HG02840 (cell line): ENCODE measurements at regions not wholly inside any gene's neighbourhood (a gene's known extent, or its start where the extent isn't known, plus 50 kb on each side); places are given as distances from the start of the nearest gene placed in this dataset.

ENCODE experiments used
- ATAC-seq: cut with Tn5 transposase; IDR thresholded peaks from one replicate; pipeline ENCODE4 v1.9.1; 2021; ENCODE audit warnings: mild to moderate bottlenecking, moderate library complexity, moderate number of reproducible peaks; ENCODE audit not compliant: unreplicated experiment, low FRiP score

DNA sequence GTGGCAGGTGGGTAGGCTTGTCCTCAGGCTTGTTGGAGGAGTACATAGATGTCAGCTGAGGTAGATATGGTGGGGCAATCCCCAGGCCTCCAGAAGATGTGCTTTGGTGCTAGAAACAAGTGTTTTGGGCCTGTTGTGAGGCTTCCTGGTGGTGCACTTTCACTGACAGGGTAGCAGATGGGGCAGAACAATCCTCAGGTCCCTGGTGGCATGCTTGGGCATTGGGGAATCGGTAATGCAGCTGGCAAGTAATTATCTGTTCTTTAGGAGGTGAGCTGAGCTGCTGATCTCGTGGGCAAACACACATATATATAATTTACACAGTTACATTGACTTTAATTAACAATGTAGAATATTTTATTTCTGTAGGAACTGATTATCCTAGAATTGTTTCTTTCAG is 458.7 kb downstream of the BMP2 start:
- ATAC-seq: no peak

DNA sequence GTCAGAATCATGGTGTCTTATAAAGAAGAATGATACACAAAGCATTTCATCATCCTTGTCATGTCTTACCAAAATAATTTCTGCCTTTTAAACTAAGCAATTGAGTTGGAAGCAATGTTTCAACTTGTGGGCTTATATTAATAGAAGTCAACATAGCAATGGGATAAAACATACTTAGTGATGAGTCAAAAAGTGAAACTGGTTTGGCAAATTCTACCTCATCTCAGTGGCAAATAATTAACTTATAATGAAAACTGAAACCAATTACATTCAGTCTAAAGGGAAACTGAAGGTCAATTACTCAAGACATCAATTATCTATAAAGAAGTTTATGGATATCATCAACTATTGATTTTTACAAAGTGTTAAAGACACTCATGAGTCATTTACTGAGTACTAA is 463.8 kb downstream of the BMP2 start:
- no peak for ATAC-seq

DNA sequence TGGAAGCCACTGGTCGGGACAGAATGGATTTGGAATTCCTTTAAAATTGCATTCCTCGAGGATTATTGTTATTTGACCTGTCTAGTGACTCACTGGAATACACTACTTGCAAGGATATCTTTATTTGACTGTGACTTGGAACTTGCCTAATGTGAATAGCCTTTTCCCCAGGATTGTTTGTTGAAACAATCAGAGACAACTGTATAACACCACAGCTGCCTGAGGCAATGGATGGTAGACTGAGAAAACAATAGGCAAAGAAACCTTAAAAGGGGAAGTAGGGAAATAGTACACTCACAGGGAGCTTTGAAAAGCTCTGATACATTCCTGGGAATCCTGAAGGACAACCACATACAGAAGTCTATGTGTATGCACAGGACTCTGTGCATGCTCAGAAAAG is 465.3 kb downstream of the BMP2 start:
- ATAC-seq: no peak

DNA sequence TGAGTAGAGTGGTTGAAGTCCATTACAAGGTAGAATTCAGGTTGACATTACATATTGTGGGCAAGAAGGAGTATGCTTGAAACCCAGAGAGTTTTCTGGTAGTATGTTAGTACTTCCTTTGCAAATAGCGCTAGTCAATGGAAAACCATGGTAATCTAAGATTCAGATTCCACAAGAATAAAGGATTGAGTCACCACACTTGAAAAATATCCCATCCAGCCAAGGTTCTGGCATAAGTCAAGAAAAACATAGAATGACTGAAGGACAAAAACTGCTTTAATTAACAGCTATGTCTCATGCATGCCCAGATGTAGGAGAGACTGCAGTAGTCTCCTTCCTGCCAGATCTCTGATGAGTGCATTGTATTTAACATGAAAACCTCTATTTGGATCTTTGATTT is 469.8 kb downstream of the BMP2 start:
- no peak for ATAC-seq

GRCh38 chr20:7240490-7240889 is 473.0 kb downstream of the BMP2 start:
- no peak for ATAC-seq

- no peak for ATAC-seq
Observed at GRCh38 chr20:7248281-7249201, 481.1 kb downstream of the BMP2 start.

DNA sequence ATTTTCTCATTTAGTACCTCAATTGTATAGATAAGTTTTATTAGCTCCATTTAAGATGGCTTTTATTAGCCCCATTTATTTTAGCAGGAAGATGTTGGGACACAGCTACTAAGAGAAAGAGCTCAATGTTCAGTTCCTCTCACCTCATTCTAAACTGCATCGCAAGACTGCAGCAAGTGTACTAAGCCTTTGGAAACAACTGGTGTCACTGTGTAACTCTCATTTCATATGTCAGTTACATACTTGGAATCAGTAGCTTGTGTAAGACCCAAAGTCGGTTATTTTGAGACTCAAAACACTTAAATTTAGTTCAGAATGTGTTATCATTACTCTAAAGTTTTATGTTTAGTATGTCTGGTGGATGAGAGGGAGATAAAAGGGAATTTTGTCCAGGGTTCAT is 482.9 kb downstream of the BMP2 start:
- no peak for ATAC-seq

DNA sequence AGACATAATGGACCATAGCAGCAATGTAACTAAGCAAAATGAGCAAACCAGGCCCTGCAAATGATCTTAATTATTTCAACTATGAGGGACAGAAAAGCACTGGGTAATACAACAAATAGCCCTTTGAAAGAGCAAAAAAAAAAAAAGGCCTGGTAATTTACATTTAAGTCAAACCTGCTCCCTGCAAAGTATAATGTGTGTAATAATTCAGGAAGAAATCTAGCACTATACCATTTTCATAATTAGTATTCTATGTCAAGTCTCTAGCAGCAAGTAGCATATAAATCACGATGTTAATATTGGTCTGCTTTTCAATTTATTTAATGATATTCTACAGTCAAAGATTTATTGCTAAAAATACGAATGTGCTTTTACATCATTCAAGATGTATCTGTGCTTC is 489.6 kb downstream of the BMP2 start:
- ATAC-seq: no peak

- ATAC-seq: no peak
Observed at GRCh38 chr20:7257692-7258466, 490.4 kb downstream of the BMP2 start.

GRCh38 chr20:7262803-7263202 is 495.3 kb downstream of the BMP2 start:
- ATAC-seq: no peak

GRCh38 chr20:7264137-7264536 is 496.7 kb downstream of the BMP2 start:
- no peak for ATAC-seq

DNA sequence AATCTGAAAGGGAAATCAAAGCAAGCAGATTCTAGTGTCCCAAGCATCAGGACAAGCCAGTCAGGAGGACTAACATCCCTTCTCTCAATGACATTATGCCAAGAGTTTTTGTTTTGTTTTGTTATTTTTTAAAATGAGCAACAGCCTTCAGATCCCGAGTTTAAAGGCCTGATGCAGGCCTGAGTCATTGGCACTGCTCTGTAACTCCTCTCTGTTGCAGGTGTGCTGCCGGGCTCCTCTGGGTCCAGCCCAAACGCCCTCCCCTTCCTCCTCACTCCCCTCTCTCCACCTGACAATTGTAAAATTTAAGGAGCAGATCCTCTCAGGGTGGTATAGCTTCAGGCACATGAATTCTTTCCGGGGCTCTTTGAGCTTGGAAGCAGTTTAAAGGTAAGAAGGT is 502.0 kb downstream of the BMP2 start:
- no peak for ATAC-seq

DNA sequence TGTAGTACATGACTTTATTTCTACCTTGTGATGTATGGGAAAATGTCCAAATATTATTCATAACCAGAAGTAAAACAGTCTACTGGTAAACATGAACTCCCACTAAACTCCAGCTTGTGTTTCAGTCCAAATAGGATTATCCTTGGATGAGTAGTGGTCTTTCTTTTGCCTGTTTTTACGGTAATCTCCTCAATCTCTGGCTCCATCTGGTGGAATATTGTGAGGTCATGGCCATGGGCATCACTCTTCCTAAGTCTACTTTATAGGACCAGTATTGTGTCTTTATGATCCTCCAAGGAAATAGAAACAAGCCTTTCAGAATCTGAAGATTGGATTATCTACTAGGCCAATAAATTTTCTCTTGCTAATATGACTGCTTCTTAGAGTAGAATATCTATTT is 505.0 kb downstream of the BMP2 start:
- ATAC-seq: no peak

DNA sequence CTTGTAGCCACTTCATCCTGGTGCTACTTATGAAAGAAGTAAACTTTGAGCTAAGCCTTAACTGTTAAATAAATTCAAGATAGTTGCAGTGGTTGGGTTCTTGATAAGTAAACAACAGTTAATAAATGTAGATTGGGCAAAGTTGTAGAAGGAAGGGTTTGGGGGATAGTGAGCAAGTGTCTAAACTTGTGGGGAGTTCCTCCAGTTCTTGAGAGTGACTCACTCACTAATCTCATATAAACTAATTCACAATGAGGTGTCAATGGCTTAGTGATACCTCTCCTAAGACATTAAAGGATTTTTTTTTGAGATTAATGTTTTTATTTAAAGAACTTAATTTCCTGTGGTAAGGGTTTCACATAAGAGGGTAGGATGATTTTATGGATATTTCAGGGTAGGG is 507.4 kb downstream of the BMP2 start:
- no peak for ATAC-seq

- no peak for ATAC-seq
Observed at GRCh38 chr20:7275645-7276237, 508.3 kb downstream of the BMP2 start.

GRCh38 chr20:7285918-7286556 is 518.6 kb downstream of the BMP2 start:
- no peak for ATAC-seq

- no peak for ATAC-seq
Observed at GRCh38 chr20:7291323-7291943, 523.9 kb downstream of the BMP2 start.

DNA sequence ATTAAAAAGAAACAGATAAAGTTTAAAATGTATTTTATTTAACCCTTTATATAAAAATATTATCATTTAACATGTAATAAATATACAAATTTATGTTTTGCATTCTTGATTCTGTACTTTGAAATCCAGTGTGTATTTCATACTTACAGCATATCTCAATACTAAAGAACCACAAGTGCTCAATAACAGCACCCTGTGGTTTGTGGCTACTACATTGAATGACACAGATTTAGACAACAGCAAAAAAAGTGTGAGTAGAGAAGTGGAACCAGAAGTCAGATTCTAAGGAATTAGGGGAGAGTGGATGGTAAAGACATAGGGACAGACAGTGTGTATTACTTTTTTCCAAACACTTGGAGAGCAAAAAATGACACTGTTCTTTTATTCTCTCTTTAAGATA is 524.5 kb downstream of the BMP2 start:
- ATAC-seq: no peak

GRCh38 chr20:7294816-7295360 is 527.4 kb downstream of the BMP2 start:
- no peak for ATAC-seq

DNA sequence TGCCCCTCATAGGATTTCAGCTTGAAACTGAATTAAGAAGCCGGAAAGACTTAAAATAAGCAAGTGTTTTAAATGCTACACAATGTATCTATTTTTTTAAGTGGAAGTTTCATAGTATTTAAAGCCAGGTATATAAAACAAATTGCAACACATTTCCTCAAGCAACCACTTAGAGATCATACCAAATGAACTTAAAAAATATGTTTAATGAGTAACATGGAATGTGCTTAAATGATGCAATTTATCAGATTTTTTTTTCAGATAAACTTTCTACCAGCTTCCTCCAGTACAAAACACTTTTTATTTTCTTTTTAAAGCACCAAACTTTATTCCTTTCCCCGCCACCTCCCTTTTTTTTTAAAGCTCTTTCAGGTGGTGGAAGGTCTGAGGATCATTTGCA is 534.3 kb downstream of the BMP2 start:
- no peak for ATAC-seq
